NCI-H187 treated with DMSO at 0.1 percent for 48 hours (cell line): ENCODE measurements at regions not wholly inside any gene's neighbourhood (a gene's known extent, or its start where the extent isn't known, plus 50 kb on each side); places are given as distances from the start of the nearest gene placed in this dataset.
"Not testable (repeated sequence)": the region's sequence is repeated elsewhere in the genome, so short reads cannot be mapped to it uniquely, and the experiment has no call there.

ENCODE experiments used
- DNase-seq: peaks from one replicate; lab custom pipeline; 2025; lab: John Stamatoyannopoulos, UW

- no peak for DNase-seq
Measured at GRCh38 chr3:34056951-34057390, 258.5 kb downstream of the PDCD6IP start.

- DNase-seq = not testable (repeated sequence)
Measured at GRCh38 chr3:34060995-34061394, 262.6 kb downstream of the PDCD6IP start.

GRCh38 chr3:34065901-34066300 lies 267.5 kb downstream of the PDCD6IP start:
- no peak for DNase-seq

- DNase-seq = no peak
Measured at GRCh38 chr3:34066328-34066727, 267.9 kb downstream of the PDCD6IP start.

- no peak for DNase-seq
Measured at GRCh38 chr3:34066999-34067398, 268.6 kb downstream of the PDCD6IP start.

- no peak for DNase-seq
Measured at GRCh38 chr3:34067536-34068051, 269.2 kb downstream of the PDCD6IP start.

- no peak for DNase-seq
Measured at GRCh38 chr3:34068505-34068904, 270.1 kb downstream of the PDCD6IP start.

- no peak for DNase-seq
Measured at GRCh38 chr3:34070831-34071585, 272.6 kb downstream of the PDCD6IP start.

GRCh38 chr3:34072297-34072696 lies 273.9 kb downstream of the PDCD6IP start:
- no peak for DNase-seq

- no peak for DNase-seq
Measured at GRCh38 chr3:34073111-34073510, 274.7 kb downstream of the PDCD6IP start.

GRCh38 chr3:34073961-34074360 lies 275.5 kb downstream of the PDCD6IP start:
- no peak for DNase-seq

- no peak for DNase-seq
Measured at GRCh38 chr3:34075975-34076374, 277.5 kb downstream of the PDCD6IP start.

- no peak for DNase-seq
Measured at GRCh38 chr3:34077417-34078195, 279.2 kb downstream of the PDCD6IP start.

- DNase-seq = no peak
Measured at GRCh38 chr3:34078418-34078817, 280.0 kb downstream of the PDCD6IP start.

- DNase-seq = not testable (repeated sequence)
Measured at GRCh38 chr3:34079849-34080248, 281.4 kb downstream of the PDCD6IP start.

GRCh38 chr3:34090379-34090778 lies 291.9 kb downstream of the PDCD6IP start:
- DNase-seq = not testable (repeated sequence)

- DNase-seq = no peak
Measured at GRCh38 chr3:34090876-34091275, 292.4 kb downstream of the PDCD6IP start.

- DNase-seq = not testable (repeated sequence)
Measured at GRCh38 chr3:34094280-34094679, 295.9 kb downstream of the PDCD6IP start.

GRCh38 chr3:34102288-34102687 lies 303.9 kb downstream of the PDCD6IP start:
- no peak for DNase-seq

- DNase-seq = no peak
Measured at GRCh38 chr3:34106379-34106778, 307.9 kb downstream of the PDCD6IP start.

GRCh38 chr3:34106879-34107278 lies 308.4 kb downstream of the PDCD6IP start:
- DNase-seq = no peak

- DNase-seq = no peak
Measured at GRCh38 chr3:34107669-34108068, 309.2 kb downstream of the PDCD6IP start.

- no peak for DNase-seq
Measured at GRCh38 chr3:34109021-34109420, 310.6 kb downstream of the PDCD6IP start.
